ENCODE measurements at regions not wholly inside any gene's neighbourhood (a gene's known extent, or its start where the extent isn't known, plus 50 kb on each side); places are given as distances from the start of the nearest gene placed in this dataset.
"Not testable (repeated sequence)": the region's sequence is repeated elsewhere in the genome, so short reads cannot be mapped to it uniquely, and the experiment has no call there.

GRCh38 chr4:126742048-126742447 is 890.7 kb upstream of the INTU start:
- no peak for DNase-seq (ENCODE audit: extremely low read depth, low read depth, low spot score)

- no peak for DNase-seq (ENCODE audit: extremely low read depth, low read depth, low spot score)
Observed at GRCh38 chr4:126742885-126743284, 889.9 kb upstream of the INTU start.

- DNase-seq (ENCODE audit: extremely low read depth, low read depth, low spot score): no peak
Observed at GRCh38 chr4:126748736-126749135, 884.0 kb upstream of the INTU start.

GRCh38 chr4:126750723-126751122 is 882.0 kb upstream of the INTU start:
- no peak for DNase-seq (ENCODE audit: extremely low read depth, low read depth, low spot score)

- DNase-seq (ENCODE audit: extremely low read depth, low read depth, low spot score): no peak
Observed at GRCh38 chr4:126752126-126752525, 880.6 kb upstream of the INTU start.

GRCh38 chr4:126752702-126753101 is 880.1 kb upstream of the INTU start:
- no peak for DNase-seq (ENCODE audit: extremely low read depth, low read depth, low spot score)

GRCh38 chr4:126753592-126753991 is 879.2 kb upstream of the INTU start:
- DNase-seq (ENCODE audit: extremely low read depth, low read depth, low spot score): no peak

GRCh38 chr4:126755506-126755905 is 877.3 kb upstream of the INTU start:
- DNase-seq (ENCODE audit: extremely low read depth, low read depth, low spot score): no peak

- no peak for DNase-seq (ENCODE audit: extremely low read depth, low read depth, low spot score)
Observed at GRCh38 chr4:126756050-126756829, 876.5 kb upstream of the INTU start.

GRCh38 chr4:126757219-126757618 is 875.5 kb upstream of the INTU start:
- no peak for DNase-seq (ENCODE audit: extremely low read depth, low read depth, low spot score)

- no peak for DNase-seq (ENCODE audit: extremely low read depth, low read depth, low spot score)
Observed at GRCh38 chr4:126758493-126758892, 874.3 kb upstream of the INTU start.

GRCh38 chr4:126761947-126762662 is 870.7 kb upstream of the INTU start:
- DNase-seq (ENCODE audit: extremely low read depth, low read depth, low spot score): no peak

GRCh38 chr4:126762663-126763247 is 870.0 kb upstream of the INTU start:
- DNase-seq (ENCODE audit: extremely low read depth, low read depth, low spot score): no peak

- DNase-seq (ENCODE audit: extremely low read depth, low read depth, low spot score): no peak
Observed at GRCh38 chr4:126766241-126766640, 866.5 kb upstream of the INTU start.

GRCh38 chr4:126768338-126768737 is 864.4 kb upstream of the INTU start:
- DNase-seq (ENCODE audit: extremely low read depth, low read depth, low spot score): no peak

- not testable (repeated sequence) for DNase-seq (ENCODE audit: extremely low read depth, low read depth, low spot score)
Observed at GRCh38 chr4:126770811-126771553, 861.8 kb upstream of the INTU start.

GRCh38 chr4:126771618-126772017 is 861.1 kb upstream of the INTU start:
- not testable (repeated sequence) for DNase-seq (ENCODE audit: extremely low read depth, low read depth, low spot score)

- no peak for DNase-seq (ENCODE audit: extremely low read depth, low read depth, low spot score)
Observed at GRCh38 chr4:126772662-126773061, 860.1 kb upstream of the INTU start.

- DNase-seq (ENCODE audit: extremely low read depth, low read depth, low spot score): no peak
Observed at GRCh38 chr4:126775485-126776106, 857.2 kb upstream of the INTU start.

GRCh38 chr4:126776361-126776760 is 856.4 kb upstream of the INTU start:
- no peak for DNase-seq (ENCODE audit: extremely low read depth, low read depth, low spot score)

- DNase-seq (ENCODE audit: extremely low read depth, low read depth, low spot score): no peak
Observed at GRCh38 chr4:126777649-126778048, 855.1 kb upstream of the INTU start.
